PC-3 (cell line): ENCODE measurements at regions not wholly inside any gene's neighbourhood (a gene's known extent, or its start where the extent isn't known, plus 50 kb on each side); places are given as distances from the start of the nearest gene placed in this dataset.

Source experiments
- ATAC-seq: fragments of 200-7000 bp; cut with Tn5 transposase; 2 replicates; pipeline ENCODE4 v1.9.1; 2020; ENCODE audit warnings: mild to moderate bottlenecking, moderate library complexity
- BruUV-seq: library from RNA; stranded (reverse); fragments of 400-500 nt; replicated peaks from 2 replicates; lab custom pipeline; 2021; lab: Mats Ljungman, UMichigan
- CTCF ChIA-PET: fragments of 300-600 bp; sonication (Branson Sonifier 250); formaldehyde crosslinking; loops from one replicate; lab custom pipeline; 2022; ENCODE audit warnings: antibody characterized with exemption; lab: Charles Lee
- POLR2A ChIA-PET: fragments of 300-600 bp; sonication (Branson Sonifier 250); formaldehyde crosslinking; loops from one replicate; lab custom pipeline; 2022; ENCODE audit warnings: antibody characterized with exemption; ENCODE audit not compliant: unreplicated experiment; lab: Charles Lee
- DNase-seq: peaks from one replicate; pipeline ENCODE4 v3.0.0-alpha.2; 2015
- H2AFZ ChIP-seq: fragments of 300-600 bp; sonication (generic); 2 replicates; pipeline ENCODE4 v1.6.0; 2016; ENCODE audit warnings: antibody characterized with exemption, low read length
- H3F3A ChIP-seq: fragments of 300-600 bp; sonication (generic); one replicate; pipeline ENCODE4 v1.6.0; 2017; ENCODE audit warnings: antibody characterized with exemption, low read length, control low read depth, mild to moderate bottlenecking; ENCODE audit not compliant: unreplicated experiment
- H3K27ac ChIP-seq: fragments of 300-600 bp; sonication (generic); 2 replicates; pipeline ENCODE4 v1.5.1; 2016; ENCODE audit warnings: mild to moderate bottlenecking, low read length
- H3K27me3 ChIP-seq: fragments of 300-600 bp; sonication (generic); 2 replicates; pipeline ENCODE4 v1.6.1; 2016; ENCODE audit warnings: low read length, mixed read lengths
- H3K36me3 ChIP-seq: fragments of 300-600 bp; sonication (generic); 2 replicates; pipeline ENCODE4 v1.6.1; 2016; ENCODE audit warnings: low read depth, mixed run types, low read length, mixed read lengths
- H3K4me1 ChIP-seq: fragments of 300-600 bp; sonication (generic); 2 replicates; pipeline ENCODE4 v1.5.1; 2016; ENCODE audit warnings: low read length; ENCODE audit not compliant: insufficient read depth
- H3K4me2 ChIP-seq: fragments of 300-600 bp; sonication (generic); 2 replicates; pipeline ENCODE4 v1.6.0; 2016; ENCODE audit warnings: low read length
- H3K4me3 ChIP-seq: fragments of 300-600 bp; sonication (generic); 2 replicates; pipeline ENCODE4 v1.5.1; 2016; ENCODE audit warnings: mild to moderate bottlenecking, low read length, mixed read lengths
- H3K79me2 ChIP-seq: fragments of 300-600 bp; sonication (generic); 2 replicates; pipeline ENCODE4 v1.6.1; 2017; ENCODE audit warnings: low read length, mixed read lengths
- H3K9ac ChIP-seq: fragments of 300-600 bp; sonication (generic); 2 replicates; pipeline ENCODE4 v1.6.0; 2016; ENCODE audit warnings: mild to moderate bottlenecking, low read length
- H3K9me2 ChIP-seq: fragments of 300-600 bp; sonication (generic); replicated peaks from 2 replicates; pipeline ENCODE4 v1.6.1; 2016; ENCODE audit warnings: mixed run types, low read length, mixed read lengths
- H3K9me3 ChIP-seq: fragments of 300-600 bp; sonication (generic); 2 replicates; pipeline ENCODE4 v1.6.1; 2016; ENCODE audit warnings: low read length, mixed read lengths
- H4K20me1 ChIP-seq: fragments of 300-600 bp; sonication (generic); 2 replicates; pipeline ENCODE4 v1.6.1; 2016; ENCODE audit warnings: low read length, mixed read lengths
- CTCF ChIP-seq: fragments of 300-600 bp; sonication (generic); conservative IDR thresholded peaks from 2 replicates; pipeline ENCODE4 v1.5.1; 2017; ENCODE audit warnings: antibody characterized with exemption, low read depth, mild to moderate bottlenecking, low read length
- EZH2 ChIP-seq: fragments of 300-600 bp; sonication (generic); IDR thresholded peaks from one replicate; pipeline ENCODE4 v1.6.1; 2017; ENCODE audit warnings: antibody characterized with exemption, mild to moderate bottlenecking, low read length; ENCODE audit not compliant: unreplicated experiment
- EZH2phosphoT487 ChIP-seq: fragments of 300-600 bp; sonication (generic); IDR thresholded peaks from 2 replicates; pipeline ENCODE4 v1.6.1; 2018; ENCODE audit warnings: mild to moderate bottlenecking, antibody characterized with exemption, low read length, borderline replicate concordance
- intact Hi-C: fragments of 100-400 bp; cut with micrococcal nuclease; formaldehyde crosslinking; loops from 2 replicates; pipeline ENCODE4 v1.9.0; 2023

GRCh38 chr5:63805151-63805550, 157.1 kb downstream of the HTR1A start:
- ChIA-PET POLR2A (no interaction called here), CTCF (no interaction called here)
- no TSS peak for BruUV-seq
- Histone ChIP-seq H3K9ac (no peak overlapping the region), H3K9me2 (no peaks in the 10 kb centered on the region), H3F3A (no peaks in the 10 kb centered on the region), H2AFZ (no peak overlapping the region), H3K27ac (peak overlapping the region; percentile 30; the same call in 1 of the 2 replicates), H3K4me2 (peak overlapping the region; percentile 29; the same call in 1 of the 2 replicates), H3K27me3 (no peaks in the 10 kb centered on the region), H4K20me1 (no peaks in the 10 kb centered on the region), H3K9me3 (no peaks in the 10 kb centered on the region), H3K79me2 (no peaks in the 10 kb centered on the region), H3K36me3 (no peaks in the 10 kb centered on the region), H3K4me3 (no peak overlapping the region), H3K4me1 (peaks cover 6% of the 10 kb centered on the region)
- TF ChIP-seq EZH2phosphoT487 (no peak), EZH2 (no peak), CTCF (no peak)
- intact Hi-C loops: no loop called here
- DNase-seq (peak; percentile 38), ATAC-seq (peak; percentile 91)

GRCh38 chr5:63803165-63803564, 159.1 kb downstream of the HTR1A start:
- Histone ChIP-seq H3K27me3 (no peaks in the 10 kb centered on the region), H3K9me2 (no peaks in the 10 kb centered on the region), H3K27ac (no peak overlapping the region), H3K4me3 (no peak overlapping the region), H4K20me1 (no peaks in the 10 kb centered on the region), H3F3A (no peaks in the 10 kb centered on the region), H3K79me2 (no peaks in the 10 kb centered on the region), H2AFZ (no peak overlapping the region), H3K4me2 (no peak overlapping the region), H3K4me1 (peaks cover 6% of the 10 kb centered on the region), H3K9me3 (no peaks in the 10 kb centered on the region), H3K36me3 (no peaks in the 10 kb centered on the region), H3K9ac (no peak overlapping the region)
- ChIA-PET POLR2A (no interaction called here), CTCF (no interaction called here)
- intact Hi-C loops: no loop called here
- no peak for TF ChIP-seq CTCF
- no peak for TF ChIP-seq EZH2
- no peak for TF ChIP-seq EZH2phosphoT487
- DNase-seq (no peak), ATAC-seq (no peak)
- no TSS peak for BruUV-seq

- Histone ChIP-seq H3K9me3 (0 out of 2 replicates have a peak, but pooled peaks cover 9% of the 10 kb centered on the region), H3K27ac (no peak overlapping the region), H3K27me3 (no peaks in the 10 kb centered on the region), H3F3A (no peaks in the 10 kb centered on the region), H2AFZ (no peak overlapping the region), H3K36me3 (no peaks in the 10 kb centered on the region), H3K4me2 (no peak overlapping the region), H3K4me1 (no peaks in the 10 kb centered on the region), H3K4me3 (no peak overlapping the region), H3K9ac (no peak overlapping the region), H3K79me2 (no peaks in the 10 kb centered on the region), H4K20me1 (no peaks in the 10 kb centered on the region), H3K9me2 (no peaks in the 10 kb centered on the region)
- no peak for ATAC-seq
- DNase-seq: no peak
- intact Hi-C loops: no loop called here
- no TSS peak for BruUV-seq
- ChIA-PET POLR2A (no interaction called here), CTCF (no interaction called here)
- no peak for TF ChIP-seq EZH2
- TF ChIP-seq EZH2phosphoT487: no peak
- no peak for TF ChIP-seq CTCF
Measured at GRCh38 chr5:63794979-63795378, 167.3 kb downstream of the HTR1A start.
